Suprapubic skin (tissue), 4 donors: ENCODE measurements at regions not wholly inside any gene's neighbourhood (a gene's known extent, or its start where the extent isn't known, plus 50 kb on each side); places are given as distances from the start of the nearest gene placed in this dataset.

Experiments used
- DNase-seq, 2 donors: peaks; one replicate each; pipeline ENCODE4 v3.0.0-alpha.2; 2019; ENCODE audit warnings: low spot score in 2 of 2
- H3K27ac ChIP-seq: fragments of 200-600 bp; sonication (generic); one replicate; pipeline ENCODE4 v1.5.1; 2019
- H3K27me3 ChIP-seq: fragments of 200-600 bp; sonication (generic); one replicate; pipeline ENCODE4 v1.5.1; 2019
- H3K36me3 ChIP-seq: fragments of 200-600 bp; sonication (generic); one replicate; pipeline ENCODE4 v1.5.1; 2019
- H3K4me1 ChIP-seq: fragments of 200-600 bp; sonication (generic); one replicate; pipeline ENCODE4 v1.5.1; 2019
- H3K4me3 ChIP-seq: fragments of 200-600 bp; sonication (generic); one replicate; pipeline ENCODE4 v1.5.1; 2019; ENCODE audit warnings: mild to moderate bottlenecking
- H3K9me3 ChIP-seq: fragments of 200-600 bp; sonication (generic); one replicate; pipeline ENCODE4 v1.5.1; 2019
- CTCF ChIP-seq, 2 donors: fragments of 200-600 bp in 1 of 2; fragments of 450-650 bp in 1 of 2; sonication (generic) in 1 of 2; IDR thresholded peaks; one replicate each; pipeline ENCODE4 v1.5.1; 2016 to 2019; ENCODE audit warnings: antibody characterized with exemption in 2 of 2, mild to moderate bottlenecking in 1 of 2, moderate library complexity in 1 of 2
- EP300 ChIP-seq: sonication (generic); formaldehyde crosslinking; IDR thresholded peaks from one replicate; pipeline ENCODE4 v1.6.1; 2017; ENCODE audit warnings: antibody characterized with exemption
- POLR2A ChIP-seq, 2 donors: fragments of 450-650 bp; IDR thresholded peaks; one replicate each; pipeline ENCODE4 v1.6.1; 2017; ENCODE audit warnings: antibody characterized with exemption in 2 of 2, mild to moderate bottlenecking in 2 of 2, moderate library complexity in 2 of 2
- POLR2AphosphoS5 ChIP-seq, 3 donors: sonication (generic); formaldehyde crosslinking; IDR thresholded peaks; one replicate each; pipeline ENCODE4 v1.6.1; 2017; ENCODE audit warnings: antibody characterized with exemption in 3 of 3
- WGBS: methylation state at CpG from one replicate; pipeline ENCODE4 v1.1.5; 2018; 5-methylcytosine and 5-hydroxymethylcytosine counted together

GRCh38 chr1:104105465-104105864 is 355.8 kb downstream of the AMY1C start:
- Histone ChIP-seq H3K9me3 (peaks cover 3% of the 10 kb centered on the region), H3K4me1 (no peaks in the 10 kb centered on the region), H3K27ac (no peak overlapping the region), H3K36me3 (no peaks in the 10 kb centered on the region), H3K4me3 (no peak overlapping the region), H3K27me3 (no peaks in the 10 kb centered on the region)
- 72% methylated on average over 5 of the region's 5 CpGs for WGBS
- no peak for DNase-seq
- no peak for TF ChIP-seq POLR2A (IDR thresholded peaks at IDR 0.05)
- TF ChIP-seq CTCF (IDR thresholded peaks at IDR 0.05): no peak
- no peak for TF ChIP-seq POLR2AphosphoS5 (IDR thresholded peaks at IDR 0.05)
- TF ChIP-seq EP300: no peak

GRCh38 chr1:104120525-104120924 is 370.8 kb downstream of the AMY1C start:
- H3K27me3 ChIP-seq: no peaks in the 10 kb centered on the region
- H3K27ac ChIP-seq: no peak overlapping the region
- no peaks in the 10 kb centered on the region for H3K36me3 ChIP-seq
- TF ChIP-seq POLR2AphosphoS5 (IDR thresholded peaks at IDR 0.05) (no peak), POLR2A (IDR thresholded peaks at IDR 0.05) (no peak), CTCF (IDR thresholded peaks at IDR 0.05) (no peak), EP300 (no peak)
- no peaks in the 10 kb centered on the region for H3K4me1 ChIP-seq
- no peak overlapping the region for H3K4me3 ChIP-seq
- DNase-seq: no peak
- H3K9me3 ChIP-seq: no peaks in the 10 kb centered on the region

GRCh38 chr1:104121271-104121670 is 371.6 kb downstream of the AMY1C start:
- Histone ChIP-seq H3K27ac (no peak overlapping the region), H3K4me1 (no peaks in the 10 kb centered on the region), H3K27me3 (no peaks in the 10 kb centered on the region), H3K36me3 (no peaks in the 10 kb centered on the region), H3K9me3 (no peaks in the 10 kb centered on the region), H3K4me3 (no peak overlapping the region)
- 67% methylated on average over 4 of the region's 4 CpGs for WGBS
- DNase-seq: no peak
- TF ChIP-seq POLR2A (IDR thresholded peaks at IDR 0.05) (no peak), CTCF (IDR thresholded peaks at IDR 0.05) (no peak), EP300 (no peak), POLR2AphosphoS5 (IDR thresholded peaks at IDR 0.05) (no peak)

GRCh38 chr1:104125266-104125665 is 375.6 kb downstream of the AMY1C start:
- Histone ChIP-seq H3K4me3 (no peak overlapping the region), H3K4me1 (no peaks in the 10 kb centered on the region), H3K27me3 (no peaks in the 10 kb centered on the region), H3K9me3 (no peaks in the 10 kb centered on the region), H3K27ac (no peak overlapping the region), H3K36me3 (no peaks in the 10 kb centered on the region)
- TF ChIP-seq POLR2A (IDR thresholded peaks at IDR 0.05) (no peak), POLR2AphosphoS5 (IDR thresholded peaks at IDR 0.05) (no peak), CTCF (IDR thresholded peaks at IDR 0.05) (no peak), EP300 (no peak)
- 26% methylated on average over 1 of the region's 1 CpG for WGBS
- DNase-seq: no peak

GRCh38 chr1:104125970-104126369 is 376.3 kb downstream of the AMY1C start:
- Histone ChIP-seq H3K36me3 (no peaks in the 10 kb centered on the region), H3K4me1 (no peaks in the 10 kb centered on the region), H3K27ac (no peak overlapping the region), H3K9me3 (no peaks in the 10 kb centered on the region), H3K4me3 (no peak overlapping the region), H3K27me3 (no peaks in the 10 kb centered on the region)
- TF ChIP-seq CTCF (IDR thresholded peaks at IDR 0.05): no peak
- no peak for TF ChIP-seq POLR2AphosphoS5 (IDR thresholded peaks at IDR 0.05)
- no peak for TF ChIP-seq POLR2A (IDR thresholded peaks at IDR 0.05)
- no peak for TF ChIP-seq EP300
- DNase-seq: no peak
- 62% methylated on average over 5 of the region's 5 CpGs for WGBS
